ENCODE measurements at regions not wholly inside any gene's neighbourhood (a gene's known extent, or its start where the extent isn't known, plus 50 kb on each side); places are given as distances from the start of the nearest gene placed in this dataset.
A peak's percentile ranks its signal among the peaks of the same experiment; 100 is the strongest.
"Not testable (repeated sequence)": the region's sequence is repeated elsewhere in the genome, so short reads cannot be mapped to it uniquely, and the experiment has no call there.

GRCh38 chr3:66552846-66553245 is 52.0 kb upstream of the LRIG1 start:
- no peak for DNase-seq

- no peak for DNase-seq
Measured at GRCh38 chr3:66553441-66554113, 52.8 kb upstream of the LRIG1 start.

DNA sequence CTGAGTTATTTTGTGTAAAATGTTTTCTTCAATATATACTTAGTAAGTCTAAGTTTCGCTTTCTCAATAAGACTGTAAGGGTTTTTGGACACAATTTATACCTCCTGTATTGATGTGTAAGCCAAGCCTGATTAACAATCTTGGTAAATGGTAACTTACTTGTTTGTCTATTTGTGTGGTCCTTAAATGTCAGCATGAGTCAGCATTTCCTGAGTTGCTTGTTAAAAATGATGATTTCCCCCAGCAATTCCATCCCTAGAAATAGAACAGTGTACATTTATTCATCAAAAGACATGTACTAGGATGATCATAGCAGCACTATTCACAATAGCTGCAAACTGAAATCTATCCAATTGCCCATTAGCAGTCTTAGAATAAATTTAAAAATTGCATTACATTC is 53.4 kb upstream of the LRIG1 start:
- DNase-seq: no peak

DNA sequence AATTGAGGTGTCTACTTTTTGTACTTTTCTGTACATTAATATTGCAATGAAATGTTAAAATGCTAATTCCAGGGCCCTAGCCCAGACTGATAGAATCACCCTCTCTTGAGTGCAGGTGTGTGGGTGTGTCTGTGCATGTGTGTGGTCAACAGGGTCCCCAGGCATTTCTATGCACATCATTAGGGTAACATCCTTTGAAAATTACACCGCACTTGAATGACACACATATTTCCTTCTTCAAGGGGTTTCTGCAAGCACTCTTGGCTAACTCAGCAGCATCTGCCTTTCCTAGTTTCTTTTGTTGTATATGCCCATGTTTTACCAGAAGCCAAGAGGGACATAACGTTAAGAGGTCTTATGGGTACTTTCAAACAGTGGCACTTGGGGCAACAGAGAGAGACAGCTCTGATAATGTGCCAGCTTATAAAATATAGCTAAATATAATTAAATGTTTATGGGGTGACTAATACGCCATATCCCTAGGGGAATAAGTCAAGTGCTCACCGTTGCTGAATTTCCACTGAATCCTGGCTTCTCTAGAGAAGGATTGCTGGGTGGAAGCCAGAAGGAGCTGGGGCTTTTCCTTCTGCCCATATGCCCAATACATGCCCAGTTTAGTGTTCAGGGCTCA is 54.5 kb upstream of the LRIG1 start:
- peak; percentile 47 for DNase-seq

DNA sequence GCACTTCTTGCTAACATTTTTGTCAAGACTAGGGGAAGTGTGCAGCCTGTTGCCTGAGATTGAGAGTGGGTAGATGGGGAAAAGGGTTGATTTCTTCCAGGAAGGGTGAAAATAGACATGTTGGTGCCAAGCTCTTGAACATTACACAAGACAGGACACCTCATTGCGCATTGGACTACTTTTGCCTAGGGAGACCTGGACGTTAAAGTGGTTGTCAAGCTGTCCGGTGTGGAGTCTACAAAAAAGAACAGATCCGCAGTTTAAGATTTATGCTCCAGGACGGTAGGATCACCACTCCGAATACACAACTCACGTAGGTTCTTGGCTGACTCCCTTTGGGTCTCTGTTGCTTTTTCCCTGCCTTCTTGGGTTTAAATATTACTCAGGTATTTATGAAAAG is 56.3 kb upstream of the LRIG1 start:
- DNase-seq: no peak

- DNase-seq: not testable (repeated sequence)
Measured at GRCh38 chr3:66559924-66560323, 59.1 kb upstream of the LRIG1 start.

DNA sequence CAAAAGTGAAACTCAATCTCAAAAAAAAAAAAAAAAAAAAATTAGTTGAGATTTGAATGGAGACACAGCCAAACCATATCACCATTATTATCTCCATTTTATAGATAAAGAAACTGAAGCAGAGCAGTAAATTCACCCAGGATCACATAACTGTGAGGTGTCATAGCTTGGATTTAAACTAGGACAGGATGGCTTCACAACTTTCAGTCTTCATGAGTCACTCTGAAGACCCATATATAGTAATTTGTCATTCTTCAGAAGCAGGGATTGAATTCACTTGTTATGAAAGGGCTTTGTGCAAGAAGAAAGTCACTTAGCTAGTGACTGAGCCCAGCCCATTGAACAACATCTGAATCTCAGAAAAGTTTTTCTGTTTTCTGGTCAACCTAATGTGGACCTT is 60.5 kb upstream of the LRIG1 start:
- no peak for DNase-seq

- DNase-seq: no peak
Measured at GRCh38 chr3:66565301-66565700, 64.5 kb upstream of the LRIG1 start.

GRCh38 chr3:66567077-66567476 is 66.3 kb upstream of the LRIG1 start:
- DNase-seq: no peak

DNA sequence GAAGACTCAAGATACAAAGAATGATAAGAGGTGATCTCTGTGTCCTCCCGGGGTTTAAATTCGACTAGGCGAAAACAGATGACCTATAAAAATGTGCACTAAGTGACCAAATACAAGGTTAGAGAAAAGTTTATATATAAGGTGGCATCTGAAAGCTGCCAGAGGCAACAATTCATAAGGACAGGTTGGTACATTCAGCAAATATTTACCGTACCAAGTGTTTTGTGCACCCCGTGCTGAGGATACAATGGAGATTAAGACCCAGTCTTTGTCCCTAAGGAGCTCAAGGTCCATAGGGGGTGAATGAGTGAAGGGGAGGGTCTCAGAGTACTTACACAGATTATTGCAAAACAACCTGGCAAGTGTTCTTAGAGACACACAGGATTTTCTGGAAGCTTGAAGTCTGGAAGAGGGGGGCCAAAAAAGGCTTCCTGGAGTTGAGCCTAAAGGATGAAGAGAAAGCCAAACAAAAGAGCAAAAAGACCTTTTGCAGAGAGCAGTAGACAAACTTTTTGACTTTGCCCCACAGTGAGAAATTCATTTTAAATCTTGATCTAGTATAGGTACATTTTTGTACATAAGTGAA is 71.4 kb upstream of the LRIG1 start:
- no peak for DNase-seq

GRCh38 chr3:66572938-66573710 is 72.3 kb upstream of the LRIG1 start:
- no peak for DNase-seq

GRCh38 chr3:66574091-66574490 is 73.3 kb upstream of the LRIG1 start:
- no peak for DNase-seq

GRCh38 chr3:66577426-66578203 is 76.8 kb upstream of the LRIG1 start:
- peak; percentile 19 for DNase-seq

- no peak for DNase-seq
Measured at GRCh38 chr3:66581256-66581655, 80.4 kb upstream of the LRIG1 start.

- DNase-seq: no peak
Measured at GRCh38 chr3:66582721-66583423, 82.0 kb upstream of the LRIG1 start.

DNA sequence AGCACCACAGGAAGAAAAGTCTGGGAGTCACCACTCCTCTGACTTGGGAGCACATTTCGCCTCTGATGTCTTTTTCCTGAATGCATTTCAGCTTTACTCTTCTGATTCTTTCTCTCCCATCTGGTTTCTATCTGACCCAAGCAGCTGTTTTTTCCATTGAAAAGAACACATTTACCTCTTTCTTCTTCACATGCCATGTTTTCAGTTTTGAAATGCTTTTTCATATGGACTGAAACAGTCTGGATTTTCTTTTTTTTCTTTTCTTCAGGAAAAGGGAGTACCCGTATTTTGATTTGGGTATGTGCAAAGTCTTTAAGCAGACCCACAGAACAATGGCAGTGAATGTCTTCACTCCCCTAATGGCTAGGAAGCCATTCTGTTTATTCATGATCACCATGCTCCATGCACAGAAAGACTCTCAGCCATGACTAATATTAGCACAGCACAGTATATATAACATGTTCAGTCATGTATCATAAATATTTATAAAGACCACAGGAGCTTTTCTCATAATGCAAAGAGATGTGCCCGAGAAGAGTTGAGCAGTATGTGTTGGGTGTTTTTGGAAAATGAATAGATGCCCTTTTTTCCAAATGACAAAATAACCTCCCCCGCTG is 82.7 kb upstream of the LRIG1 start:
- DNase-seq: no peak

GRCh38 chr3:66585520-66586095 is 84.8 kb upstream of the LRIG1 start:
- DNase-seq: no peak

DNA sequence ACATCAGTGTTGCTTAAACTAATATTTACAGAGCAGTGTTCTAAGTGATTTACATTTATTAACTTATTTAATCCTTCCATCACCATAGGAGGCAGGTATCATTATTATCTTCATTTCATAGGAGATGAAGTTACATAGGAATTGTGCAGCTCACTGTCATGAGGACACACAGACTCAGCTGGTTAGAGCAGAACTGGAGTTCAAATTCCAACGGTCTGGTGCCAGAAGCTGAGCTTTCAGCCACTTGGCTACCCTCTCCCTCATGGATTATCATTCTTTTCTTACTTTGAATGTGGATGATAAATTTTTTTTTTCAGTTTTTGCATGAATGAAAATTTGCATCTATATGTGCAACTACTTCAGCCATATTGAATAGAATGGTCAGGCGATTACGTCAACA is 86.0 kb upstream of the LRIG1 start:
- no peak for DNase-seq

- DNase-seq: no peak
Measured at GRCh38 chr3:66588340-66588847, 87.6 kb upstream of the LRIG1 start.

GRCh38 chr3:66592016-66592761 is 91.4 kb upstream of the LRIG1 start:
- DNase-seq: no peak

Data from DMS79 (cell line).